T-helper 2 cell treated with Interferon-gamma antibody and Interleukin-4, amounts not matched to agents 5 μg/mL and 100 μg/mL, for 36 hours (primary cell): ENCODE measurements at regions not wholly inside any gene's neighbourhood (a gene's known extent, or its start where the extent isn't known, plus 50 kb on each side); places are given as distances from the start of the nearest gene placed in this dataset.

Experiments used
- DNase-seq: peaks from one replicate; pipeline ENCODE4 v3.0.0; 2021; ENCODE audit warnings: low spot score
- H3K27ac Mint-ChIP-seq: one replicate; pipeline ENCODE4 v1.8.0; 2021; ENCODE audit warnings: mild to moderate bottlenecking, mixed read lengths
- H3K27me3 Mint-ChIP-seq: one replicate; pipeline ENCODE4 v1.8.0; 2021; ENCODE audit warnings: low read depth, mixed read lengths
- H3K36me3 Mint-ChIP-seq: one replicate; pipeline ENCODE4 v1.8.0; 2021; ENCODE audit warnings: low read depth, mixed read lengths
- H3K4me1 Mint-ChIP-seq: one replicate; pipeline ENCODE4 v1.8.0; 2021; ENCODE audit warnings: low read depth, mixed read lengths
- H3K4me3 Mint-ChIP-seq: one replicate; pipeline ENCODE4 v1.8.0; 2022; ENCODE audit warnings: mild to moderate bottlenecking, moderate library complexity, mixed read lengths
- H3K9me3 Mint-ChIP-seq: one replicate; pipeline ENCODE4 v1.8.0; 2021; ENCODE audit warnings: mixed read lengths

GRCh38 chr5:117860550-117860949, 1127.8 kb downstream of the DTWD2 start:
- no peaks in the 10 kb centered on the region for H3K27me3 Mint-ChIP-seq
- no peaks in the 10 kb centered on the region for H3K4me1 Mint-ChIP-seq
- no peak for DNase-seq
- H3K9me3 Mint-ChIP-seq: peaks cover 11% of the 10 kb centered on the region
- no peaks in the 10 kb centered on the region for H3K36me3 Mint-ChIP-seq
- no peak overlapping the region for H3K27ac Mint-ChIP-seq
- no peak overlapping the region for H3K4me3 Mint-ChIP-seq

- Mint-ChIP-seq H3K36me3 (no peaks in the 10 kb centered on the region), H3K9me3 (peaks cover 11% of the 10 kb centered on the region), H3K4me1 (no peaks in the 10 kb centered on the region), H3K4me3 (no peak overlapping the region), H3K27me3 (no peaks in the 10 kb centered on the region), H3K27ac (no peak overlapping the region)
- no peak for DNase-seq
Observed at GRCh38 chr5:117859176-117859575, 1129.2 kb downstream of the DTWD2 start.

GRCh38 chr5:117856713-117857112, 1131.6 kb downstream of the DTWD2 start:
- Mint-ChIP-seq H3K9me3 (peaks cover 15% of the 10 kb centered on the region), H3K4me3 (no peak overlapping the region), H3K27me3 (no peaks in the 10 kb centered on the region), H3K36me3 (no peaks in the 10 kb centered on the region), H3K27ac (no peak overlapping the region), H3K4me1 (no peaks in the 10 kb centered on the region)
- DNase-seq: no peak

GRCh38 chr5:117837786-117838185, 1150.6 kb downstream of the DTWD2 start:
- no peak overlapping the region for H3K27ac Mint-ChIP-seq
- no peaks in the 10 kb centered on the region for H3K4me1 Mint-ChIP-seq
- no peak overlapping the region for H3K4me3 Mint-ChIP-seq
- no peak for DNase-seq
- peaks cover 20% of the 10 kb centered on the region for H3K9me3 Mint-ChIP-seq
- H3K36me3 Mint-ChIP-seq: no peaks in the 10 kb centered on the region
- H3K27me3 Mint-ChIP-seq: no peaks in the 10 kb centered on the region

GRCh38 chr5:117833691-117834090, 1154.7 kb downstream of the DTWD2 start:
- no peaks in the 10 kb centered on the region for H3K36me3 Mint-ChIP-seq
- H3K27ac Mint-ChIP-seq: no peak overlapping the region
- no peak overlapping the region for H3K4me3 Mint-ChIP-seq
- no peaks in the 10 kb centered on the region for H3K4me1 Mint-ChIP-seq
- H3K9me3 Mint-ChIP-seq: peaks cover 33% of the 10 kb centered on the region
- DNase-seq: no peak
- no peaks in the 10 kb centered on the region for H3K27me3 Mint-ChIP-seq

GRCh38 chr5:117829646-117830045, 1158.7 kb downstream of the DTWD2 start:
- H3K27me3 Mint-ChIP-seq: no peaks in the 10 kb centered on the region
- H3K4me1 Mint-ChIP-seq: no peaks in the 10 kb centered on the region
- H3K9me3 Mint-ChIP-seq: peaks cover 35% of the 10 kb centered on the region
- H3K36me3 Mint-ChIP-seq: no peaks in the 10 kb centered on the region
- DNase-seq: no peak
- H3K27ac Mint-ChIP-seq: no peak overlapping the region
- no peak overlapping the region for H3K4me3 Mint-ChIP-seq

GRCh38 chr5:117813850-117814249, 1174.5 kb downstream of the DTWD2 start:
- Mint-ChIP-seq H3K4me3 (no peak overlapping the region), H3K27me3 (no peaks in the 10 kb centered on the region), H3K27ac (no peak overlapping the region), H3K36me3 (no peaks in the 10 kb centered on the region), H3K4me1 (no peaks in the 10 kb centered on the region), H3K9me3 (peaks cover 28% of the 10 kb centered on the region)
- no peak for DNase-seq

- no peaks in the 10 kb centered on the region for H3K4me1 Mint-ChIP-seq
- no peak overlapping the region for H3K27ac Mint-ChIP-seq
Observed at GRCh38 chr5:117812861-117813260, 1175.5 kb downstream of the DTWD2 start.

GRCh38 chr5:117809251-117809650, 1179.1 kb downstream of the DTWD2 start:
- no peak for DNase-seq
- Mint-ChIP-seq H3K4me3 (no peak overlapping the region), H3K4me1 (no peaks in the 10 kb centered on the region), H3K9me3 (peaks cover 29% of the 10 kb centered on the region), H3K36me3 (no peaks in the 10 kb centered on the region), H3K27ac (no peak overlapping the region), H3K27me3 (no peaks in the 10 kb centered on the region)

More at GRCh38 chr5:117812861-117813260, 1175.5 kb downstream of the DTWD2 start:
- H3K4me3 Mint-ChIP-seq: no peak overlapping the region
- no peak for DNase-seq
- H3K9me3 Mint-ChIP-seq: peaks cover 27% of the 10 kb centered on the region
- H3K36me3 Mint-ChIP-seq: no peaks in the 10 kb centered on the region
- no peaks in the 10 kb centered on the region for H3K27me3 Mint-ChIP-seq

- Mint-ChIP-seq H3K9me3 (peaks cover 26% of the 10 kb centered on the region), H3K4me1 (no peaks in the 10 kb centered on the region), H3K4me3 (no peak overlapping the region), H3K27me3 (no peaks in the 10 kb centered on the region), H3K36me3 (no peaks in the 10 kb centered on the region), H3K27ac (no peak overlapping the region)
- DNase-seq: no peak
Observed at GRCh38 chr5:117805058-117805457, 1183.3 kb downstream of the DTWD2 start.

GRCh38 chr5:117803533-117803932, 1184.8 kb downstream of the DTWD2 start:
- Mint-ChIP-seq H3K9me3 (peaks cover 18% of the 10 kb centered on the region), H3K36me3 (no peaks in the 10 kb centered on the region), H3K4me3 (no peak overlapping the region), H3K27me3 (no peaks in the 10 kb centered on the region), H3K4me1 (no peaks in the 10 kb centered on the region), H3K27ac (no peak overlapping the region)
- DNase-seq: no peak

GRCh38 chr5:117801583-117801982, 1186.8 kb downstream of the DTWD2 start:
- no peaks in the 10 kb centered on the region for H3K4me1 Mint-ChIP-seq
- H3K27me3 Mint-ChIP-seq: no peaks in the 10 kb centered on the region
- no peak overlapping the region for H3K4me3 Mint-ChIP-seq
- DNase-seq: no peak
- H3K27ac Mint-ChIP-seq: no peak overlapping the region
- H3K9me3 Mint-ChIP-seq: peaks cover 11% of the 10 kb centered on the region
- no peaks in the 10 kb centered on the region for H3K36me3 Mint-ChIP-seq

GRCh38 chr5:117800261-117800660, 1188.1 kb downstream of the DTWD2 start:
- DNase-seq: no peak
- H3K27me3 Mint-ChIP-seq: no peaks in the 10 kb centered on the region
- no peaks in the 10 kb centered on the region for H3K36me3 Mint-ChIP-seq
- no peak overlapping the region for H3K27ac Mint-ChIP-seq
- no peak overlapping the region for H3K4me3 Mint-ChIP-seq
- H3K9me3 Mint-ChIP-seq: peaks cover 11% of the 10 kb centered on the region
- H3K4me1 Mint-ChIP-seq: no peaks in the 10 kb centered on the region

- Mint-ChIP-seq H3K27ac (no peak overlapping the region), H3K4me1 (no peaks in the 10 kb centered on the region), H3K9me3 (no peaks in the 10 kb centered on the region), H3K27me3 (no peaks in the 10 kb centered on the region), H3K36me3 (no peaks in the 10 kb centered on the region), H3K4me3 (no peak overlapping the region)
- no peak for DNase-seq
Observed at GRCh38 chr5:117794847-117795246, 1193.5 kb downstream of the DTWD2 start.

- Mint-ChIP-seq H3K4me1 (no peaks in the 10 kb centered on the region), H3K4me3 (no peak overlapping the region), H3K27me3 (no peaks in the 10 kb centered on the region), H3K36me3 (no peaks in the 10 kb centered on the region), H3K9me3 (no peaks in the 10 kb centered on the region), H3K27ac (no peak overlapping the region)
- DNase-seq: no peak
Observed at GRCh38 chr5:117793963-117794362, 1194.4 kb downstream of the DTWD2 start.
